GM19035 (cell line): ENCODE measurements at regions not wholly inside any gene's neighbourhood (a gene's known extent, or its start where the extent isn't known, plus 50 kb on each side); places are given as distances from the start of the nearest gene placed in this dataset.
"Not testable (repeated sequence)": the region's sequence is repeated elsewhere in the genome, so short reads cannot be mapped to it uniquely, and the experiment has no call there.

Experiments used
- ATAC-seq: cut with Tn5 transposase; IDR thresholded peaks from one replicate; pipeline ENCODE4 v1.9.1; 2021; ENCODE audit not compliant: unreplicated experiment

DNA sequence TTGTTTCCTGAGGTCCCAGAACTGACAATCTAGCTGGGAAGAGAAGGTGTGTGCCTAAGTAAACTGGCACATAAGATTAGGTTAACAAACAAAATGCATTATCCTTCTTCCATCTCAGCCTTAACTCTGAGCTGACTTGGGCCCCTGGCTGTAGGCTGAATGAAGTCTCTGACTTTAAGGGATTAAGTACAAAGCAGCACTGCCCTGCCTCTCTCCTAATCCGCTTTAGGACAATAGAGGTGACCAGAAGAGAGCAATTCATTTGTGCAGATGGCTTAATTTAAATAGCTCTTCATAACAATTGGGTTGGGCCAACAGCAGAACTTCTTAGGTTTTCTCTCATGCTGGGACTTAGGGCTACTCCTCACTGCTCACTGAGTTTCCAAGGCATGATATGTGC, 181.6 kb upstream of the SOX14 start:
- no peak for ATAC-seq

GRCh38 chr3:137583256-137583655, 180.9 kb upstream of the SOX14 start:
- no peak for ATAC-seq

DNA sequence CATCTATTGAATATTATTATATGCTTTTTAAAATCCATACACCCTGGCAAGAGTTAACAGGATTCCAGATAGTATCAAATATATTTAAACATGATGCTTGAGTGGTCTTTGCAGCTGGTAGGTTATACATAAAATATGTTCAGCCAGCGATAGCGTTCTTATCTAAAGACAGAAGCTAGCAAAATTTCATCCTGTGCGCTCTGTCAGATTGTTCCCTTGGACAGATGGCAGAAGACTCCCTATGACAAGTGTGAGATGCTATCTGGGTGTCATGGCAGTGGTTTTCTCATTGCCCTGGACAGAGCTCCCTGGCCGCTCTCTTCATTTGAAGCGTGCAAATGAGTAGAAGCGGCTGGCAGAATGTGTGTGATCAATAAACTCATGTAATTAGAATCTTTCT, 175.2 kb upstream of the SOX14 start:
- ATAC-seq: no peak

DNA sequence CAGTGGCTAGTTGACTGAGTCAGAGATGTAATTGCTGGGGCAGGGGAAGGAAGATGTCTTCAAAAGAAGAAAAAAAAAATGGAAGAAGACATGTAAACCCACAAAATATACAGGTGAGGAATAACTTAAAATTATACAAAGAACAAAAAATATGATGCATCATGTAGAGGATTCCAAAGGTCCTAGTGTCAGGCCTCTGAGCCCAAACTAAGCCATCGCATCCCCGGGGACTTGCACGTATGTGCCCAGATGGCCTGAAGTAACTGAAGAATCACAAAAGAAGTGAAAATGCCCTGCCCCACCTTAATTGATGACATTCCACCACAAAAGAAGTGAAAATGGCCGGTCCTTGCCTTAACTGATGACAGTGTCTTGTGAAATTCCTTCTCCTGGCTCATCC, 168.7 kb upstream of the SOX14 start:
- ATAC-seq: not testable (repeated sequence)

DNA sequence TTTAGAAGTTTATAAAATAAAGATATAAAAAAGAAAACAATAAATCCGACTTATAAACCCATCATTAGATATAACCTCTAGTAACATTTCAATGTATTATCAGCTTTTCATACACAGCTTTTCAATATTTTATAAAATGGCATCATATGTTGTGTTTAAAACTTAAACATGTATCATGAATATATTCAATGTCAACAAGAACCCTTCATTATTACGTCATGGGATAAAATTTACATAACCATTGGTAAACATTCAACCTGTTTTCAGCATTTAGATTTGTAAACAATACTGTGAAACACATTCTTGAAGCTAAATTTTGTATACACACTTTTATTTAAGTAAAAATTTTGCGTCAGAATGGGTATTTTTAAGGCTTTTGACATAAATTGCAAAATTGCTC, 153.4 kb upstream of the SOX14 start:
- ATAC-seq: no peak

DNA sequence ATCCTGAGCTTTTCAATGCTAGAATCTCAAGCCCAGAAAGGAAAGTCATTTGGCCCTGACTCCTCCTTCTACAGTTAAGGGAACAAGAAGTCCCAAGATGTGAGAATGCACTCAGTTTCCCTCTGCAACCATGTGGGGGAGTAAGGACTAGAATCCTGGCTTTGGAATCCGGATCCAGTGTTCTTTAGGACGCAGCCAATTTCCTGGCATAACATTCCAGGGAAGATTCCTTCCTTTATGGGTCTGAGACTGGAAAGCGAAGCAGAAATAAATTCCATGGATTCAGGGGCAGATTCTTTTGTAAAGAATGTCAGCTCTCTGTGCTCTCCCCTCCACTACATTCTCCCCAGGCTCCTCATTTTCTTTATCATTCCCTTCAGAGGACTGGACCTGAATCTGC, 151.8 kb upstream of the SOX14 start:
- no peak for ATAC-seq

- no peak for ATAC-seq
Observed at GRCh38 chr3:137615659-137616418, 148.3 kb upstream of the SOX14 start.

DNA sequence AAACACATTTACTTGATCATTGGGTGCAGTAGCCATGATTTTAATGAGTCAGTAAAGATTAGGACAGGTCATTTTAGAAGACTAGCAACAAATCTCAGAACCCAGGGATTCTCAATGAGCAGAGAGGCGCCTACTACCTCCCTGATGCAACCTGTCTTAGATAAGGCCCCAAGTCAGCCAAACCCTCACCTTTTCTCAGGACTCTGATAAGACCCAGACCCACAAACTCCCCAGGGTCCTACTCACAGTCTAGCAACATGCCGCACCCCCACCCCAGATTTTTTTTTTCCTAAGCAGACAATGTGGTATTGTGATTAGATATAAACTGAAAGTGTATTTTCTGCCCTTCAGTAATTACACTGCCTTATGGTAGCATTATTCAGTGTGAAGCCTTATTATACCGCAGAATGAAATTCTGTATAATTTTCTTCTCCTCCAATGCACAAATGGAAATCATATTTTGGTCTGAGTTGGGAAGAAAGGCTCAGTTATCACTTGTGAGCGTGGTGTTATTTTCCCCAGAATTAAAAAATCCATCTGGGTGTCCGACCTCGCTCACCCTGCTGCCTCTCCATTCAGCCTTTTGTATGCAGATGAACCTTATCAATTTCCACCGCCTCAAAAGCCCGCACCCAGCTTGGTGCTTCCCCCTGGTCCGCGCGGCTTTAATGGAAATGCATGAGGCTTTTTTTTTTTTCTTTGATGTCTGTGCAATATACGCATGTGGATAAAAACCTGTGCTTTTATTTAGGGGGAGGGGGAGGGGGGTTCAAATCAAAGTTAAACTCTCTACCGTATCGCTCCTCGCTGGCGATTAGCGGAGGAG, 122.0 kb upstream of the SOX14 start:
- no peak for ATAC-seq

GRCh38 chr3:137642831-137643230, 121.3 kb upstream of the SOX14 start:
- ATAC-seq: no peak

- ATAC-seq: no peak
Observed at GRCh38 chr3:137647179-137647578, 116.9 kb upstream of the SOX14 start.

- ATAC-seq: no peak
Observed at GRCh38 chr3:137669519-137670060, 94.5 kb upstream of the SOX14 start.

DNA sequence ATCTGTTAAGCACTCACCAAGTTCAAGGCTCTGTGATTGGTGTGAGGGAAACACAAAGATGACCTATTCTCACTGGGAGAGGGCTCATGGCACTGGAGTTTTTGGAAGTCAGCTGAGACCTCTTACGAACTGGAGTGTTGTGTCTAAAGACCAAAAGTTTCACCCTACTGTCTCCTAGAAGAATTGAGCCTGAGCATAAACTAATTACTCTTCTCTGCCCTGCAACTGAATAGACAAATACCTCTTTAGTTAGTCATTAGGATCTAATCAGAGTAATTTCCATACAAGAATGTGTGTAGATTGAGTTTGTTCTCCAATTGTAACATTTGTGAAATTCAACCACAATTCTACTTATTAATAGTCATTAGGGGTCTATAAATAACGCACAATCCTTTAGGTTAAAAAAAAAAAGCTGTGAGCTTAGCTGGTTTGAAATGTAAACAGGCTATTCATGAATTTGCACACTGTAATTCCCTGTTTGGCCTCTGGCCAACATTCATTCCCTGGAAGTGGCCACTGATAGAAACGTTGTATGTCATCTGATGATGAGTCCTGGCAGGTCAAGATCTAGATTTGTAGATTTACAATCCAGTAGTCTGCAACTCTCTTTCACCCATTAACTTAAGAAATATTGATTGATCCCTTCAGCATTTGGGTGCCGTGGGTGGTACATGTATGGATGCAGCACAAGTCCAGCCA, 76.8 kb upstream of the SOX14 start:
- ATAC-seq: no peak

DNA sequence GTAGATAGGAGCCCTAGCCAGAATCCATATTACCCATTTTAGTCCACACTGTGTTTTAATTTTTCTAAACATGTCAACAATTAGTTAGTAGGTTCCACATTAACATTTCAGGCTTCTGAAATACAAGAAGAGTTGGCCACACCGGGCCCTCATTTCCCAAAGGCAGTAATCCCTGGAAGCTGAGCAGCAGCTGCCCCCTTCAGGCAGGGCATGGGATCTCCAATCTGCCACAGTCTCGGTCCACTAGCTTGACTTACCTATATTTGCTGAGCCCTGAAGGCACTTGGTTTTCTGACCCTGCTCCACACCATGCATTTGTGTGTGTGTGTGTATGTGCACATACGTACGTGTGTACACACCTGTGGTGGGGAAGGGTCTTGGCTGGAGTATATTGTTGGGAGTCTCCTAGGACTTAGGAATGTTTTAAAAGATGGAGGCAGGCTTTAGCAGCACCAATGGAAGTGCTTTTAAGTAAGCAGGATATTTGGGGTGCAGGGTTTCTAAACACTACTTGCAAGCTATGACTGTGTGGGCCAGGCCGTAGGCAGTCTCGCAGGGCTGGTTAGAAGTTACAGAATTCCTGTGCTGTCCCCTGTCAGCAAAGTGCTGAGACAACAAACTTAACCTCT, 71.2 kb upstream of the SOX14 start:
- ATAC-seq: no peak

GRCh38 chr3:137693791-137694190, 70.3 kb upstream of the SOX14 start:
- ATAC-seq: no peak

GRCh38 chr3:137694836-137695235, 69.3 kb upstream of the SOX14 start:
- no peak for ATAC-seq

GRCh38 chr3:137695351-137695750, 68.8 kb upstream of the SOX14 start:
- ATAC-seq: no peak

GRCh38 chr3:137709011-137709601, 55.0 kb upstream of the SOX14 start:
- ATAC-seq: no peak

DNA sequence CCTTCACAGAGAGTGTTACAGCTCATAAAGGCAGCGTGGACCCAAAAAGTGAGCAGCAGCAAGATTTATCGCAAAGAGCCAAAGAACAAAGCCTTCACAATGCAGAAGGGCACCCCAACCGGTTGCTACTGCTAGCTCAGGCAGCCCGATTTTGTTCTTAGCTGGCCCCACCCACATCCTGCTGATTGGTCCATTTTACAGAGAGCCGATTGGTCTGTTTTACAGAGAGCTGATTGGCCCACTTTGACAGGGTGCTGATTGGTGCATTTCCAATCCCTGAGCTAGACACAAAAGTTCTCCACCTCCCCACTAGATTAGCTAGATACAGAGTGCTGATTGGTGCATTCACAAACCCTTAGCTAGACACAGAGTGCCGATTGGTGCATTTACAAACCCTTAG, 50.1 kb upstream of the SOX14 start:
- not testable (repeated sequence) for ATAC-seq
